ENCODE measurements at regions not wholly inside any gene's neighbourhood (a gene's known extent, or its start where the extent isn't known, plus 50 kb on each side); places are given as distances from the start of the nearest gene placed in this dataset.

DNA sequence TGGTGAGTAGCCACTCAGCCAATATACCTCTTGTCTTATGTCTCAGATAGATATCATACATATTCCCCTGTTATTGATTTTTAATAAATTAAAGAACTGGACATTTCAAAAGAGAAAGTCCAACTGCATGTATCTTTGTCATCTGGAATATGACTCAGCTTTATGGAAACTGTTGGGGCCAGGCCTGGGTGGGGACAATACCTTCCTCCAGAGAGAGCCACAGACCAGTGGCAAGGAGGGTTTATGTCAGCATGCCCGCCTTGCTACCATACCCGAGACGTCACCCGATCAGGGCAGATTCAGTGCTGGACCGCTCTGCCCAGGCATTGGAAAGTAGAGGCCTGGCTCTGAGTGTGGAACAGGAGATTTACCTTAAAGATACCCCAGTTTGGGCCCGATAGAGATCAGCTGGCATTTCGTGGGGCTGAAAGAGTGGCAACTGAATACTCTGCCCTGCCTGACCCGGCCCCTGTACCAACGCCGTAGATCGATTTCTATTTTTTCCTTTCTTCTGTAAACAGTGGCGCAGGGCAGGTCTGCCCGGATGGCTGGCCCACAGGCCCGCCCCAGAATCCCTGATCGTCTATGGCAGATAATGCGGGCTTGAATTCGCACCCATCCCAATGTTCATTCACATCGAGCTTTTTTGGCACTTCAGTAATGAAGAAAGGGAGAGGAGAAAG, 158.6 kb downstream of the SALL1 start:
- no peak for DNase-seq

GRCh38 chr16:50991436-50991835, 159.6 kb downstream of the SALL1 start:
- no peak for DNase-seq

DNA sequence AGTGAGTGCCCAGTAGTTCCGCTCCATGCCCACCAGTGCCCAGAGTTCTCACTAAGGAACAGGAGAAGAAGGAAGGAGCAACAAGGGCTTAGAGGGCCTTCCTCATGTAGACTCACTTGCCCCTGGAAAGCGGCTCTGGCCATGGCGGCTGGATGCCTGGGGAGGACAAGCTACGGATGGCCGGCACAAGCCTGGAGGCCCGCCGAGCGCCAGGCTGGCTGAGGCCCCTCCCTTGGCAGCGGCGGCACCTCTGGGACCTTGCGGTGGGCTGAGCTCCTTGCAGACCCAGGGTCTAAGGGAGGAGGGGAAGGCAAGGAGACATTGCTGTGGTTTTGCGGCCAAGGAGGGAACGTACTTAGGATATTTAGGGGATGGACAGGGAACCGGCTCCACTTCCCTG, 160.1 kb downstream of the SALL1 start:
- DNase-seq = no peak

DNA sequence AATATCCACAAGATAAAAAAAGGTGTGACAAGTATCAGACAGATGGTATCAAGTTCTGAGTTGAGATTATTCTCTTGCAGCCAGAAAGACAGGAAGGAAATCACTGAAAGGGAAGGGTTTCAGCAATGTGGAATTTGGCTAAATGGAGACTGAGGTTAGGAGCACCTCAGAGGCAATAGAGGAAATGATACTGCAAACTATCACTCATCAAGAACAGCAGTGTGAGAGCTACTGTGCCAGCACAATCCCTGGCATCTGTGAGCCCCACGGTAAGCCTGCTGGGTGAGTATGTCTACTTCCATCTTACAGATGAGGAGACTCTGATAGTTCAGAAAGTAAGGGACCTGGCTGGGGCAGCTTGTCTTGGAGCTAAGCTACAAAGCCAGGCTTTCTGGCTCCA, 162.0 kb downstream of the SALL1 start:
- DNase-seq = no peak

DNA sequence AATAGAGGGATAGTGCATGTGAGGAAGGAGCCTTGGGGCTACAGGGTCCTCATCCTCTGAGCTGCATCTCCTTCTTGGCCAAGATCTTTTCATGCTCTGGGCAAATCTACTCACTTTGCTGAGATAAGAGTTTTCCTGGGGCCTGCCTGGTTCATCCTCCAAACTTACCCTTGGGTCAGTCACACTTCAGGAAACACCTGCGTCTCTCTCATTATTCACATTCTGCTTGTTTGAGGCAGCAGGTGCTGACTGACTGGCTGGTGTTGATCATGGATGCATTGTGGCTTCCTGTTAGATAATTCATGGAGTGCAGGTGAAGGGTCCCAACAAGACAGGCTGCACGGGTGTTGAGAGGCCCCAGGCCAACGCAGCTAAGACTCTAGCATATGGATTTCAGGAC, 162.6 kb downstream of the SALL1 start:
- no peak for DNase-seq

- DNase-seq = no peak
Observed at GRCh38 chr16:50986453-50986852, 164.6 kb downstream of the SALL1 start.

- DNase-seq = no peak
Observed at GRCh38 chr16:50985733-50986132, 165.3 kb downstream of the SALL1 start.

DNA sequence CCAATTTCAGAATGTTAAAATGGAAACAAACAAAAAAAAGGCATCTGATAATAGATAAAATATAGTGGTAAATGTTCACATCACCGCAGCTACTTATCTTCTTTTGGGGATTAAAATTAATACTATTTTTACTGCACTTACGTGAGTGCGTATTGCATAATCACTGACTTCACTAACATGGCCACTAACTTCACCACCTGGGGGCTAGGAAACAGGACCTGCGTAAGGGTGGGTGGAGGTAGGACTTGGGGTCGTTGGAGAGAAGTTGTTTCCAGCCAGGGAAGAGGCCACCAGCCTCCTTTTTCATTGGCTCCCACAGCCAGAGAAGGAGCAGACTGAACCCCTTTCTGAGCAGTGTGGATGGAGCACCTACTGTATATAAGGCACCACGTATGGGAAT, 166.4 kb downstream of the SALL1 start:
- DNase-seq = no peak

- no peak for DNase-seq
Observed at GRCh38 chr16:50982808-50983207, 168.3 kb downstream of the SALL1 start.

- DNase-seq = no peak
Observed at GRCh38 chr16:50981951-50982350, 169.1 kb downstream of the SALL1 start.

DNA sequence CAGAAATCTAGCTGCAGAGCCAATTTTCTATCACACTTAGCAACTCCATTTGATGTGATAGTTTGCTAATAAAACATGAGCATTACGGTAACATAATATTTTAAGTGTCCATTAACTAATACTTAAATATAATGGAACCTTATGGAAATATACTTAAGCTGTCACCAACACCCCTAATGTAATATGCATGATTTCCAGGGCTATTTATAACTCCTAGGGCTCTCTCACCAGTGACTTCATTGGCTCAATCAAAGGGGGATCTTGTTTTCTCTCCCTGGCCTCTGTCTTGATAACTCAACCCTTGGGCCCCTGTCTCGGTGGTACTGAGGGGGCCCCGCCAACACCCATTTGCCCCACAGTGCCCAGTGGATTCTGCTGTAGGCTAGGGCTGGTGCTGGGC, 170.4 kb downstream of the SALL1 start:
- DNase-seq = no peak

GRCh38 chr16:50979806-50980620, 171.1 kb downstream of the SALL1 start:
- no peak for DNase-seq

- no peak for DNase-seq
Observed at GRCh38 chr16:50977138-50977537, 173.9 kb downstream of the SALL1 start.

DNA sequence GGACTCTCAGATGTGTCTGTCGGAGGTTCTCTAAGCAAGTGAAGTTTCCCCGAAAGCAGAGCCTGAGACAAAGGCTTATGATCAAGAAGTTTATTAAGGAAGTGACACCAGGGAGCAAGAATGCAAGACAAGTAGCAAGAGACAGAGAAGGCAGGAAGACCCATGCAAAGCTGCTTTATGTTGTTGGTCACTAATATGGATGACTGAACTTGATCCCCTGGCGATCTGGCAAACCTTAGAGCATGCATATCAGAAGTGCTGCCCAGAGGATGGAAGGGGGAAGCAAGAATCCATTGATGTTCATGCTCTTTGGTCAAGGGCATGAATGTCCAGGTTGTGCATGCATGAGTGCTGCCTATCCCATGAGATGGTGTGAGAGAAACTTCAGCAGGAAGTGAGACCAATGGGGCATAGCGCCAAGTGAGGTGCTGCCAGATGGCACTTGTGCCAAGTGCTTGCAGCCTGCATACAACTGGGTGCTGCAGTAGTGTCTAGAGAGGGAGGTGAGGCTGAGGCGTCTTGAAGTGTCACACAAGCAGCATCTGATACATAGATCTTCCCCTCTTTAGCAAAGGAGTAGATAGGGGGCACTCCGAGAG, 176.5 kb downstream of the SALL1 start:
- DNase-seq = no peak

GRCh38 chr16:50972876-50973275, 178.2 kb downstream of the SALL1 start:
- DNase-seq = no peak

GRCh38 chr16:50970281-50970680, 180.8 kb downstream of the SALL1 start:
- DNase-seq = no peak

DNA sequence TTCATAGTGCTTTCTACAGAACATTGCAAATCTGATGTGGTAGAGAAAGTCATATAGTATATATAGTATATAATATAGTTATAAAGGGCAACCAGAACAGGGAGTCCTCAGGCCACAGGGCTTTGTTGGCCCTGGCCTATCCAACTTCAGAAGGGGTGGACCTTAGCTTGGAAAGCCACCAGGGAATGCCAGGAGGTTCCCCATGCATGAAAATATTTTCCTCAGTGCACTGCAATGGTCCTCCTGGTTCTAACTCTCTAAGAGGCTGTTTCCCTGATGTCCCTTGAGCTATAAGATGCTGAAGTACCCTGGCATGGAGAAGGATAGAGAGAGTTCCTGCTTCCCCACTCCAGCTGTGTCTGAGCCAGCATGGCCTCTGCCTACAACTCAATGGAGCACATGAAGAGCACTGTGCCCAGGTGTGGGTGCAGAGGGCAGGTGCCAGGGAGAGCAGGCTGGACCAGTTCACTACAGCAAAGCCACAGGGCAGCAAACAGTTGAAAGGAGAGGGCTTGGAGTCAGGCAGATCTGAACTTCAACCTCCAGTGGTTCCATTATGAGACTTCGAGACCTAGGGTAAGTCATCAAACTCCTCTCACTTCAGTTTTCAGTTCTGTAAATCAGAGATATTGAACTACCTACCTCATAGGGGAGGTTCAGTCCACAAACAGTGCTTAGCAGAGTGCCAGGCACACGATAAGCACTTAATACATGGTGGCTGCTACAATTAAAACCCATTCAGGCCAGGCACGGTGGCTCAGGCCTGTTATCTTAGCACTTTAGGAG, 183.1 kb downstream of the SALL1 start:
- no peak for DNase-seq

DNA sequence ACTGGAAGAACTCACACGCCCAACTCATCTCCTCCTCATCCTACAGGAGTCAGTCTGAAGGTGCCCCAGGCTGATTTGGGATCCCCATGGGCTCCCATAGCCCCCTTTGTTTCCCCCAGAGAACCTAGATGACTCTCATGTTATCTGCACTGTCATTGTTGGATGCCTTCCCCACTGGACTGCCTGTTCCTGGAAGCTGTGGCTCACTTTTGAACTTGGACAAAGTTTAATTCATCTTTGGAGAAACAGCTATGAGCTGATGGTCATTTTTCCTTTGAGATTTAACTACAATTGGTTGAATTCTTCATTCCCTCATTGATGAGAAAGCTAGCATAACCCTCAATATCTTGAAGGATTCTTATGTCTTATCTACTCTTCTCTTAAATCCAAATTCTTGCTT, 186.6 kb downstream of the SALL1 start:
- no peak for DNase-seq

DNA sequence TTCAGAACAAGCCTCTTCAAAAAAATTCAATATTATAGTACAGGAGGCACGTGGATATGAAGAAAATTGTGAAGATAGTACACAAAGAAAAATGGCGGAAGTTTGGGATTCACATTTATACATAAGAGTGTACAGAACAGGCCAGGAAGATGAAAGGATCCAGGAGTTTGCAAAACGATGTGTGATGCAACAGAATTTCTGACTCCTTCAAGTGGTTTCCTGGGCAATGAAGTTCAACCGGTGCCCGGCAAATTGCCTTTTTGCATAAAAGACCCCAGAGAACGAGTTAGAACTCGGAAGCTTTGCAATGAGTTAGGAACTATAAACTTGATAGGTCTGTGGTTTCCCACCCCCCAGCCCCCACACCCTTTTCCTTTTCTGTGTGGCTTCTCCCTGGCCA, 189.1 kb downstream of the SALL1 start:
- no peak for DNase-seq

- DNase-seq = no peak
Observed at GRCh38 chr16:50960517-50961202, 190.4 kb downstream of the SALL1 start.

DNA sequence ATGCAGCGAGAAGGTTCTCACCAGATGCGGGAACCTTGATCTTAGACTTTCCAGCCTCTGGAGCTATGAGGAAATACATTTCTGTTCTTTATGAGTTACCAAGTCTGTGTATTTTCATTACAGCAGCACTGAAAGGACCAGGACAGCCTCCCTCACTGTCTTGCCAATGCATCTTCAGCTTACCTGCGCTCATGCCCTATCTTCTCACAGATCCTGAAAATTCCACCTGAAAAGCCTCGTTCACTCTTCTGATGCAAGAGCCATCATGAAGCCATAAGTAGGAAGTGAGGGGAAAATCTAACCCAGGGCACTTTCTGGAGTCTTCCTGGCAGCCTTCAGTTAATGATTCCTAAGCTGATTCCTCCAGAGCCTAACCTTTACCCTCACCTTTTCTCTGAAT, 194.0 kb downstream of the SALL1 start:
- DNase-seq = no peak

GRCh38 chr16:50956637-50957036, 194.4 kb downstream of the SALL1 start:
- no peak for DNase-seq

DNA sequence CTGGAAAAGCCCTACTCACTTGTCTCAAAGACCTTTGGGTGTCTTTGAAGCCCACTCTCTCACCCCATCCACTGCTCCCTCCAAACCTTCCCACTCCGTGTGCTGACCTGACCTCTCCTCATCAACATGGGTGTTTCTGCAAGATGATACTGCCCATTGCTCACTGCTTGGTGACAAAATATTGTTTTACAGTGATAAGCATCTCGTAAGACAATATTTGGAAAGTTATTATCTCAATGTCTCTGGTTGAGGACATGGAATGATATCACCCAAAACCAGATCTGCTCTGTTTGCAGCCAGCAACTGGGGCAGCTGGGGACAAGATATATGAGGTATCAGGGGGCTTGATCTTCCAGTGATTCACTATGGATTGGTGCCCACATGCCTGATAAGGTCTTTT, 195.8 kb downstream of the SALL1 start:
- no peak for DNase-seq
